Left ventricle myocardium inferior (tissue), 1 donor: ENCODE measurements at regions not wholly inside any gene's neighbourhood (a gene's known extent, or its start where the extent isn't known, plus 50 kb on each side); places are given as distances from the start of the nearest gene placed in this dataset.

Source experiments
- DNase-seq: peaks from one replicate; pipeline ENCODE4 v3.0.0-alpha.2; 2020
- H3K27ac ChIP-seq: fragments of 200-600 bp; replicated peaks from 2 replicates; pipeline ENCODE4 v1.8.0; 2021
- H3K27me3 ChIP-seq: fragments of 200-600 bp; 2 replicates; pipeline ENCODE4 v1.8.0; 2021; ENCODE audit warnings: low read depth
- H3K36me3 ChIP-seq: fragments of 200-600 bp; 2 replicates; pipeline ENCODE4 v1.8.0; 2021
- H3K4me1 ChIP-seq: fragments of 200-600 bp; 2 replicates; pipeline ENCODE4 v1.8.0; 2021
- H3K4me3 ChIP-seq: fragments of 200-600 bp; 2 replicates; pipeline ENCODE4 v1.8.0; 2021; ENCODE audit warnings: mild to moderate bottlenecking, moderate library complexity
- H3K9me3 ChIP-seq: fragments of 200-600 bp; replicated peaks from 2 replicates; pipeline ENCODE4 v1.8.0; 2021
- intact Hi-C: fragments of 100-400 bp; cut with micrococcal nuclease; formaldehyde crosslinking; loops from one replicate; pipeline ENCODE4 v1.11.0; 2022
- TF ChIP-seq, protein P1 (sequence below): fragments of 200-600 bp; IDR thresholded peaks from 2 replicates; pipeline ENCODE4 v1.8.0; 2021; ENCODE audit warnings: antibody characterized with exemption, mild to moderate bottlenecking, borderline replicate concordance
- donor health status: DM: no; HTN: yes; CAD: no; lungs with severe emphysema.

DNA sequence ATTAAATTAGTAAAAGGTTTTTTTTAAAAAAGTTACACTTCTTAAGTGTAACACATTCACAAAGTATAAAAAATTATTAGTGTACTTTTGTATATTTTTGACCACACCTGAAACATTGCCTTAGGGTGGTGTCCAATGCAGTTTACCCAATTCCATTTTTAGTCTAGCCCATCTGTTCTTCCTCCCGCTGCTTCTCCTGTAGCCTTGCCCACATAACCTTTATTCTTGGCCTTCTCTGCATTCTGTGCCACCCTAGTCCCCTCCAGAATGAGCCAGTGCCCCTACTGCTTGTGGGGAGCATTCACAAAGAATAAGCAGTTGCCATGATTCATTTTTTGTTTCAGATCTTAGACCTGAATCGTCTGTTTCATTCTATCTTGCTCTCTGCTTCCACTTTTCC is 78.4 kb upstream of the MYT1L start:
- Histone ChIP-seq H3K36me3 (no peaks in the 10 kb centered on the region), H3K4me3 (no peak overlapping the region), H3K27ac (no peak overlapping the region), H3K9me3 (peaks cover 29% of the 10 kb centered on the region), H3K27me3 (peaks cover 5% of the 10 kb centered on the region), H3K4me1 (no peaks in the 10 kb centered on the region)
- intact Hi-C loops: no loop called here
- TF ChIP-seq, protein P1, sequence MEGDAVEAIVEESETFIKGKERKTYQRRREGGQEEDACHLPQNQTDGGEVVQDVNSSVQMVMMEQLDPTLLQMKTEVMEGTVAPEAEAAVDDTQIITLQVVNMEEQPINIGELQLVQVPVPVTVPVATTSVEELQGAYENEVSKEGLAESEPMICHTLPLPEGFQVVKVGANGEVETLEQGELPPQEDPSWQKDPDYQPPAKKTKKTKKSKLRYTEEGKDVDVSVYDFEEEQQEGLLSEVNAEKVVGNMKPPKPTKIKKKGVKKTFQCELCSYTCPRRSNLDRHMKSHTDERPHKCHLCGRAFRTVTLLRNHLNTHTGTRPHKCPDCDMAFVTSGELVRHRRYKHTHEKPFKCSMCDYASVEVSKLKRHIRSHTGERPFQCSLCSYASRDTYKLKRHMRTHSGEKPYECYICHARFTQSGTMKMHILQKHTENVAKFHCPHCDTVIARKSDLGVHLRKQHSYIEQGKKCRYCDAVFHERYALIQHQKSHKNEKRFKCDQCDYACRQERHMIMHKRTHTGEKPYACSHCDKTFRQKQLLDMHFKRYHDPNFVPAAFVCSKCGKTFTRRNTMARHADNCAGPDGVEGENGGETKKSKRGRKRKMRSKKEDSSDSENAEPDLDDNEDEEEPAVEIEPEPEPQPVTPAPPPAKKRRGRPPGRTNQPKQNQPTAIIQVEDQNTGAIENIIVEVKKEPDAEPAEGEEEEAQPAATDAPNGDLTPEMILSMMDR: no peak
- DNase-seq: no peak

DNA sequence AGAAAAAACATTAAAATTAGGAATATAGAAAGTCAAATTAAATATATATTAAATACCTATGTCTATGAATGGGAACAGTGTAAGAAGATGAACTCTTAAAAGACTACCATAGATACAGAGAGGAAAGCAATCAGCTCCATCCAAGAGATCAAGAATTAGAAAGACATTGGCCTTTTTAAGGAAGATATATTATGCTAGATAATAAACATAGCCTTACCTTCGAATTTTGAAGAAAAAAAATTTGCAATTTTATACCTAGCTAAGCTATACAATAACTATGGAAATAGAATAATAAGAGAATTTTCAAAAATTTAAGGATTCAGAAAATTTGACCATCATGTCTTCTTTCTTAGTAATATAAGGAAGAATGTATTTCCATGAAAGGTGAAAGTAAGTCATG is 74.7 kb upstream of the MYT1L start:
- Histone ChIP-seq H3K27ac (no peak overlapping the region), H3K36me3 (no peaks in the 10 kb centered on the region), H3K4me1 (no peaks in the 10 kb centered on the region), H3K4me3 (no peak overlapping the region), H3K27me3 (no peaks in the 10 kb centered on the region), H3K9me3 (peaks cover 29% of the 10 kb centered on the region)
- TF ChIP-seq, protein P1: no peak
- intact Hi-C loops: no loop called here
- no peak for DNase-seq

DNA sequence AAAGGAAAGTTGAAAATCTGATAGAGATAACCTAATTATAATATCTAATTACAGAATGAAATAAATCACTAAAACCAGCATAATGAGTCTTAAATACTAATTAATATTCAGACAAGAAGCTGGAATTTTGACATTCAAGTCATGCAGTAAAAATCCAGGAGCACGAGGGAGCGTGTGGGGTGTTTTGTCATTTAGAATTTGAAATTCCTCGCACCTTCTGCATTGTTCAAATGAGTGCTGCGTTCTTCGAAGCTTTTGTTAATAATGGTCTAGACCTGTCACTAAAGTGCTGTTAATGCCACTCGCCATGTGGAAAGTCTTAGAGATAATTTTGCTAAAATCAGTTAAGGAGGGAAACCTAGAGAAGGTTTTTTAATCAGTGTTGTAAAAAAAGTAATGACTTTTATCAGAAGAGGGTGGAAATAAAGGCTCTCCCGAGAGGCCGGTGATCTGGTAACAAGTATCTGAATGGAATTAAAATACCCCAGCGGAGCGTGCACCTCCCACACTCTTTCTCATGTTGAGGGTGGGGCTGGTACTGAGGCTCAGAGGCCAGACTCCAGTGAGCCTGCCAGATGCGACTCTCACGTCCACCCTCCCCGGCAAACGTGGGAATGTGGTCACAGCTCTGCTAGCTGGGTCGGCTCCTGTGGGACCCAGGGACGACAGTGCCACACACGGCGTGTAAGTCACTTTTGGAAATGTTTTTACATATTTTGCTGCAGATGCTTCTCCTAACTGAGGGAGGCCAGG is 69.4 kb upstream of the MYT1L start:
- Histone ChIP-seq H3K9me3 (peaks cover 8% of the 10 kb centered on the region), H3K27me3 (no peaks in the 10 kb centered on the region), H3K4me1 (no peaks in the 10 kb centered on the region), H3K27ac (no peak overlapping the region), H3K36me3 (no peaks in the 10 kb centered on the region), H3K4me3 (no peak overlapping the region)
- TF ChIP-seq, protein P1: no peak
- DNase-seq: no peak
- intact Hi-C loops: no loop called here

DNA sequence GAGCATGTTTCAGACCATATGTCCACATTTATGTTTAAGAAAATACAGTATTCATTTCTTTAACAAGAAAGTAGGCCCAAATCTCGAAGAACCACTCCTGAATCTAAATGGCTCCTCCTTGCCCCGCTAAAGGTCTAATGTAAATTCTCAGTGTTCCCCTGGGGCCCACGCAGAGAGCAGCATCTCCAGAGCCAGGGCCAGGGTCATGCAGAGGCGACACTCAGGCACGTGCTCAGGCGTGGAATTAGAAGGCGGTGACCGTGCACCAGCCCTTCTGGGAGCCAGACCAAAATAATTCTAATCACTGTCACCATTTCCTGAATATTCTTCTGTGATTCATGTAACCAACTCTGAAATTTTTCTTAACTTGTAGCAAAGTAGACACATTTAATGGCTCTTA is 68.3 kb upstream of the MYT1L start:
- Histone ChIP-seq H3K4me1 (no peaks in the 10 kb centered on the region), H3K9me3 (peaks cover 8% of the 10 kb centered on the region), H3K36me3 (no peaks in the 10 kb centered on the region), H3K27ac (no peak overlapping the region), H3K27me3 (no peaks in the 10 kb centered on the region), H3K4me3 (no peak overlapping the region)
- no peak for DNase-seq
- TF ChIP-seq, protein P1: no peak
- intact Hi-C loops: no loop called here

DNA sequence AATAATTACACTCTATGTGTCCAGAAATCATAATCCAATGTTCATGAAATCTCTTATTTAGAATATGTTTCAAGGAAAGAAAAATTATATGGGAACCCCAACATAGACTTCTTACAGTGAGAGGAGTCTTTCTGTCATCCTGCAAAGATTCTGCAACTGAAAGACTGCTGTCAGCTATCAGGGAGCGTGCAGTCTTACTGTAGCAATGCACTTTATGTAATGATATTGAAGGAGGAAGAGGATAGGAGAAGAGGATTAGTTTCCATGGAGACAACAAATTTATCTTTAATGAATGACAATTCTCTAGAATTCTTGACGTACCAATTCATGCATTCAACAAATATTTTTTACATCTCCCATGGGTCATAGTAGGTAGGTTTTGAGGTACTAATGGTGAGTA is 61.3 kb upstream of the MYT1L start:
- H3K36me3 ChIP-seq: no peaks in the 10 kb centered on the region
- no peaks in the 10 kb centered on the region for H3K27me3 ChIP-seq
- H3K4me1 ChIP-seq: no peaks in the 10 kb centered on the region
- intact Hi-C loops: no loop called here
- DNase-seq: no peak
- peaks cover 33% of the 10 kb centered on the region for H3K9me3 ChIP-seq
- TF ChIP-seq, protein P1: no peak
- H3K27ac ChIP-seq: no peak overlapping the region
- no peak overlapping the region for H3K4me3 ChIP-seq
